Astrocyte (in vitro differentiated cells and primary cell): ENCODE measurements at regions not wholly inside any gene's neighbourhood (a gene's known extent, or its start where the extent isn't known, plus 50 kb on each side); places are given as distances from the start of the nearest gene placed in this dataset.

Experiments used
- EZH2 ChIP-seq: IDR thresholded peaks from 2 replicates; pipeline ENCODE4 v1.6.1; 2012; ENCODE audit warnings: mild to moderate bottlenecking, low read length, inconsistent platforms; ENCODE audit not compliant: insufficient read depth
- TF ChIP-seq, protein P1 (sequence below): IDR thresholded peaks from 2 replicates; pipeline ENCODE4 v1.5.1; 2011; ENCODE audit warnings: low read depth, mild to moderate bottlenecking, inconsistent platforms, low read length, moderate library complexity; ENCODE audit not compliant: insufficient read depth

DNA sequence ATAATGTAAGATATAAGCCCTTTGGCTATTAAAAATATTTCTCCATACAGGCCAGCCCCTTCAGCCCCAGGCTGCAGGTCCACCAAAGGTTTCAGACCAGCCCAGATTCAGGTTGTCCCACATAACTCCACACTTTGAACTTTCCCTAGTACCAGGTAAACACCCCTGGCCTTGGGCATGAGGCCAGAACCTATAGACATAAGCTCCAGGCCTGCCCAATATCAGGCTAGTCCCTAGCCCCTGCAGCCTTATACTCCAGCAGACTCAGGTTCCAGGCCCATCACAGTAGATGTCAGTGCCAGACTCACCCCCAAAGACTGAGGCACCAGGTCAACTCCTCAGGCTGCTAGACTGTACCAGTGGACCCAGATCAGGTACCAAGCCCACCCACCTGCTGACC, 178.5 kb upstream of the DAAM1 start:
- TF ChIP-seq EZH2: no peak
- TF ChIP-seq, protein P1, sequence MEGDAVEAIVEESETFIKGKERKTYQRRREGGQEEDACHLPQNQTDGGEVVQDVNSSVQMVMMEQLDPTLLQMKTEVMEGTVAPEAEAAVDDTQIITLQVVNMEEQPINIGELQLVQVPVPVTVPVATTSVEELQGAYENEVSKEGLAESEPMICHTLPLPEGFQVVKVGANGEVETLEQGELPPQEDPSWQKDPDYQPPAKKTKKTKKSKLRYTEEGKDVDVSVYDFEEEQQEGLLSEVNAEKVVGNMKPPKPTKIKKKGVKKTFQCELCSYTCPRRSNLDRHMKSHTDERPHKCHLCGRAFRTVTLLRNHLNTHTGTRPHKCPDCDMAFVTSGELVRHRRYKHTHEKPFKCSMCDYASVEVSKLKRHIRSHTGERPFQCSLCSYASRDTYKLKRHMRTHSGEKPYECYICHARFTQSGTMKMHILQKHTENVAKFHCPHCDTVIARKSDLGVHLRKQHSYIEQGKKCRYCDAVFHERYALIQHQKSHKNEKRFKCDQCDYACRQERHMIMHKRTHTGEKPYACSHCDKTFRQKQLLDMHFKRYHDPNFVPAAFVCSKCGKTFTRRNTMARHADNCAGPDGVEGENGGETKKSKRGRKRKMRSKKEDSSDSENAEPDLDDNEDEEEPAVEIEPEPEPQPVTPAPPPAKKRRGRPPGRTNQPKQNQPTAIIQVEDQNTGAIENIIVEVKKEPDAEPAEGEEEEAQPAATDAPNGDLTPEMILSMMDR: no peak
